DMS 273 (cell line): ENCODE measurements at regions not wholly inside any gene's neighbourhood (a gene's known extent, or its start where the extent isn't known, plus 50 kb on each side); places are given as distances from the start of the nearest gene placed in this dataset.
A peak's percentile ranks its signal among the peaks of the same experiment; 100 is the strongest.

Experiments used
- DNase-seq: peaks from one replicate; lab custom pipeline; 2025; ENCODE audit not compliant: unreplicated experiment; lab: John Stamatoyannopoulos, UW

DNA sequence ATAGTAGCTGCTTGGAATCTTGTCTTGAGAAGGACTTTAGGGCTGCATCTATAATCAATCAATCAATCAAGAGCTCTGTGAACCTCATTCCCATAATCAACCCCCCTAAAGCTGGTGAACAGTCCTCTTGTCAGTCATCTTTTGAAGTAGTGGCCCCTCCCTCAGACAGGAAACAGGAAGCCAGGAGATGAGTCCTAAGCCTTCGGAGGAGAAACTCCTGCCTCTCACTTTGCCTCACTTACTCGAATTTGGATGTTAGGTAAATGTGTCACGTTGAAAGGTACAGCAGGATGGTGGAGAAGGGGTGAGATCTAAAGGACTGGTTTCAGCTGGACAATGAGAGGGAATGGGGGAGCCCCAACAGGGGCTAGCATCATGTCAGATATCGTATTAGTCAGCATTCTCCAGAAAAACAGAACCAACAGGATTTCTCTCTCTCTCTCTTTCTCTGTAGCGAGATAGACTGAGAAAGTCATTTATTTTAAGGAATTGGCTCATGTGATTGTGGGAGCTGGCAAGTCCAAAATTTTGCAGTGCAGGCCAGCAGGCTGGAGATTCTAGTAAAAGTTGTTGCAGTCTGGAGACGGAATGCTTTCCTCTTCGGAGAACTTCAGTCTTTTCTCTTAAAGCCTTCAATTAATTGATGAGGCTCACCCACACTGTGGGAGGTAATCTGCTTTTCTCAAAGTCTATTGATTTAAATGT lies 144.4 kb upstream of the PWP1 start:
- DNase-seq, result no peak

DNA sequence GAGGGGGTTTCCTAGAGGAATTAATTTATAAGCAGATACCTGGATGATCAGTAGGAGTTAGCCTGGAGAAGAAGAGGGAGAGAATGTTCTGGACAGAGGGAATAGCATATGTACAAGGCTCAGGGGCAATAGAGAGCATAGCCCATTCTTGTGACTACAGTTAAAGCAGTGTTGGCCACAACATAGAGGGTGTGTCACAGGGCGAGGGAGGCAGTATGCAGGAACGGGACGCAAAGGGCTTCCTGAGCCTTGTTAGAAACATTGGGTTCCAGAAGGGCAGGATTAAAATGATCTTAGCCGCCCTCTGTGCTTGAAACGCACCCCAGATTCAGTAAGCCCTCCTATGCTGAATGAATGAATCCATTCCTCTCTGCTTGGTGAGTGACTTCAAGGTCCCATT lies 142.2 kb upstream of the PWP1 start:
- no peak for DNase-seq

DNA sequence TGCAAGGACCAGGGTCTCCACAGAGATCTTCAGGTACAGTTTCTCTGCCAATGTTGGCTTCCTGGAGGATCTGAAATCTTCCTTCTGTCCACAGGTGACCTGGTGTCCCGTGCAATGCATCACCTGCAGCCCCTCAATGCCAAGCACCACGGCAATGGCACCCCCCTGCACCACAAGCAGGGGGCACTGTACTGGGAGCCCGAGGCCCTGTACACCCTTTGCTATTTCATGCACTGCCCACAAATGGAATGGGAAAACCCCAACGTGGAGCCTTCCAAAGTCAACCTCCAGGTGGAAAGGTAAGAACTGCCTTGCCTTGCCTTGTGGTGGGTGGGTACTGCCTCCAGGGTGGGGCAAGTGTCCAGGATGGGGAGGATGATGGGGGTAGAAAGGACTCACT lies 141.8 kb upstream of the PWP1 start:
- DNase-seq, result no peak

DNA sequence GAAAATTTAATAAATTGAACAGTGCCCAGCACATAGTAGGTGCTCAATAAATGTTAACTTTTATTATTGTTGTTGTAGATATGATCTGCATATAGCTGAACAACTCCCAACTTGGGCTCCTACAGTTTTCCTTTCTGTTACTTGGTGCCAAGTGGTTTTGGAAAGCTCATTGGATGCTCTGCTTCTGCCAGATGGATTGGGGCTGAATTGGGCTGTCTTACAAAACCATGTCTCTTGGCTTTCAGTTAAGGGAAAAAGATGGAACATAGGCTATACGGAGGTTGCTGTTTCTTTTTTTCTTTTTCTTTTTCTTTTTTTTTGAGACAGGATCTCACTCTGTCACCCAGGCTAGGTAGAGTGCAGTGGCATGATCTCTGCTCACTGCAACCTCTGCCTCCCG lies 140.7 kb upstream of the PWP1 start:
- no peak for DNase-seq

DNA sequence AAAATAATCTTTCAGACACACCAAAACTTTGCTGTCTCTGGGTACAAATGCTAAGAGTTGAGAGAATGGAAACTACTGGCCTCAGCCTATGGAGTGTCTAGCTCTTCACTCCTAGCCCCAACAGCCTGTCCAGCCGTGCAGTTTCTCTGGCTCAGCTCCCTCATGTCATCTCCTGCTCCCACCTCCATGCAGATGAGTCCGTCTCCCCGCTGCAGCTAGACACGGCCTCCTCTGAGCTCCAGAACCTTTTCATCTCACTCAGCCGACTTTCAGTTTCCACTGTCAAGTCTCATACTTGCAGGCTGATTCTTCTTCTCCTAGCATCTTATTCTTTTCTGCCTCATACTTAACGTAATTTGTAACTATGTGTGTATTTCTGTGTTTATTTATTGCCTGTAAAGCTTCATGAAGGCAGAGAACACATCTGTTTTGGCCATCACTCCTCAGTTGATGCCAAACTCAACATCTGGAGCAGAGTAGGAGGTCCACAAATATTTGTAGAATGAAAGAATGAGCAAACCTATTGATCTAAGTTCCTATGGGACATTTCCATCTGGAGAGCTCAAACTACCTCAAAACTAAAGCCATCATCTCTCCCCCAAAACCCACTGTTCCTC lies 139.8 kb upstream of the PWP1 start:
- DNase-seq, result no peak

DNA sequence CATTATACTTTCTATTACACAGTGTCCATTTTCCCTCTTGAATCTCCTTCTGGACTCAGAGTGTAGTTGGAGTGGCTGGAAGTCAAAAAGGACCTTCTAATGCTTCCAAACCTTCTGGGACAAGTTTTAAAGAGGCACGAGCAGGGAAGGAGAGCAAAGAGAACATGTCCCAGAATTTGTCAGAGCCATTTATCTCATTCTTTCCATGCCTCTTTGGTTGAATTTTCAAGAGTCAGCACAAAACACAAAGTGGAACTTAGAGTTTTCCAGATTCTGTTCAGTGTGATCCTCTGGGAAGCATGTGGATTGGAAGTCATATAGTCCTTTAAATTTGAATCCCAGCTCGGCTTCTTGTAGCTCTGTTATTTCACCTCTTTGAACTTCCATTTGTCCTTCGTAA lies 138.2 kb upstream of the PWP1 start:
- no peak for DNase-seq

DNA sequence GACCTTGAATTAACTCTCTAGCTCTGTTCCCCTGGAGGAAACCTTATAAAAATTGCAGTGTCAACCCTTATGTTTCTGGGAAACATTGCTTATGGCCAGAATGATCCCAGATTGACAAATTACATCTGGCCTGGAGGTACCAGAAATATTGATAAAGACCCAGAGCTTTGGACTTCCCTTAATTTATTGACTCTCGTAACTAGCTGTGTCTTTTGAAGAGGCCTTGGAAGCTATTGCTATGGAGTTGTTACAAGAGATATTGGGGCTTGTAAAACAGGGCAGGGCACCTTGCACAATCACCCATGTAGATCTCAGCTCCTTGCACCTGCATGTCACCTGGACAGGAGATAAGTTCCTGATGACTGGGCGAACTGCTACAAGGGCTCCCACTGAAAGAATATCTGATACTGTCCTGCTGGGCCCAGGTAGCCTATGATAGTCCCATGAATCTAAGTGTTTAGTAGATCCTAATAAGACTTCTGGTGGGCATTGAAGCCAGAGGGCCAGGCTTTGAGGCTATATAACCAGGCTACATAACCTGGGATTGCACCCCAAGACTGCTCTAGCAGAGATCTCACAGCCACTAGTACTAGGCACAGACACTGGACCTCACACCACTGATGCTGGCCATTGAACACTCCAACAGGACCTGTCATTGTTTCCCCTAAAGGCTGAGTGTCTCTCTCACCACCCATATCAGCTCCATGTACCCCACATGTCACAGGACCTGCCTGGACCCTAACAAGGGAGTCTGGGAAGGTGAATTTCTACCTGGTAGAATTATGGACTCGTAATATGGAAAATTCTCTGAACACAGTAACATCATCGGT lies 135.7 kb upstream of the PWP1 start:
- DNase-seq, result no peak

DNA sequence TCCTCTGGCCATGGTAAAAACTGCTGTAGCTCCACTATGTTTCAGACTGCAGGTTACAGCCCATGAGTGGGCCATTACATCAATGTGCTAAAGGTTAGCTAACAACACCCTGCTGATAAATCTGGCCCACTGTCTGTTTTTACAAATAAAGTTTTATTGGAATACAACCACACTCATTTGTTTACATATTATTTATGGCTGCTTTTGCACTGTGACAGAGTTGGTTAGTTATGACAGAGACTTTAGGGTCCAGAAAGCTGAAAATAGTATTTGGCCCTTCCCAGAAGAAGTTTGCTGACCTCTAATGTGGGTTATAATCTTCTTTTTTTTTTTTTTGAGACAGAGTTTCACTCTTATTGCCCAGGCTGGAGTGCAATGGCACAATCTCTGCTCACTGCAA lies 134.2 kb upstream of the PWP1 start:
- no peak for DNase-seq

DNA sequence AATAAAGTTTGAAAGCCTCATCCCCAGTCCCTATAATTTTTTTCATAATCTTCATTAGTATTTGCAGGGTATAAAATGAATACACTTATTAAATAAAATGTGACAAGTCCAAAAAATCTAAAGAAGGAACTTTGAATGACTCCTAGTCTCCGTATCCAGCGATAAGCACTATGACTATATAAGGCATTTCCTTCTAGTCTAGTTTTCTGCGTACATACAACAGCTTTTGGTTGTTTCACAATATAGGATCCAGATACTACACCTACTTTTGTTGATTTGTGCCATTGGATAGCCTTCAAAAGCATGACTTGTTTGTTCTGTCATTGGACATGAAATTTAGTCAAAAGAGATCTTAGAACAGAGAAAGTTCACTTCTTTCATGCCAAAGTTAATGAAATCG lies 133.3 kb upstream of the PWP1 start:
- DNase-seq, result no peak

DNA sequence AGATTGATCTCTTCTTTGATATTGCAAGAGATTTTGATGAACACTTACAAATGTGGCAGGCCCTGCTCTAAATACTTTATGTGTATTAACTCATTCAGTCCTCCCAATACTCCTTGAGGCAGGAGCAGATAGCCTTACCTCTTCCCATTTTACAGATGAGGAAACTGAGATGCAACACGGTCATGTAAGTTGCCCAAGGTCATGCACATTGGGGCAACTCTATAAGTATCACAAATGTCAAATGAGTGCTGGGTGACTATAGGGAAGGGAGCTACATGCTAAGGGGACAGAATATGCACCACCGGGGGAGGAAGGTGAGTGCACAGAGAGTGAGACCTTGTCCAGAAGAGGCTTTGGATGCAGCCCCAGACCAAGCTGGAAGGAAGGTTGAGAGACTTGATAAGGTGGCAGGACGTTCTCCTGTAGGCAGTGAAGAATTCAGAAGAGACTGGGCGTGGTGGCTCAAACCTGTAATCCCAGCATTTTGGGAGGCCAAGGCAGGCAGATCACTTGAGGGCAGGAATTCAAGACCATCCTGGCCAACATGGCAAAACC lies 132.3 kb upstream of the PWP1 start:
- no peak for DNase-seq

DNA sequence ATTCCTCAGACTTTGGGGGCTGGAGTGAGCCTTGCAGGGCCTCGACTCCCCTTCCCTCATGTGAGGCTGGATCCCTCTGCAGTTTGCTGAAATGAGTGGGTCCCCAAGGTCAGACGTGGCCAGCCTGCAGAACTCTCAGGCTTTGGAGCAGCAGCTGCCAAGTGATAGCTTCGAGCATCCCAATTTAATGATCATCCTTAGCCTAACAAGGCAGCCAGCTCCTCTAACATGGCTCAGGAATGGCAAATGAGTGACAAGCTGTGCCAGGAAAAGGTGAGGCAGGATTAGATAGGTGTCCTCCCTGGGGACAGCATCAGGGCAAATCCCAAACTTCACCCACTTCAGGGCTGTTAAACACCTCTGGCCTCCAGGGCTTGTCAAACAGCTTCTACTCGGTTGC lies 130.7 kb upstream of the PWP1 start:
- no peak for DNase-seq

DNA sequence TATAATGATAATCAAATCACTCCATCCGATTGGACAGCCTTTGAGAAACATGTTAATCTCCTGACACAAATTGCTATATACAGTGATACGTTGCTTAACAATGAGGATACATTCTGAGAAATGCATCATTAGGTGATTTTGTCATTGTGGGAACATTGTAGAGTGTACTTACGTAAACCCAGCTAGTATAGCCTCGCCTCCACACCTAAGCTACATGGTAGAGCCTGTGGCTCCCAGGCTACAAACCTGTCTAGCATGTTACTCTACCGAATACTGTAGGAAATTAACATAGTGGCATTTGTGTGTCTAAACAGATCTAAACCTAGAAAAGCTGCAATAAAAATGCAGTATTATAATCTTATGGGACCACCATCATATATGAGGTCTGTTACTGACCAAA lies 128.6 kb upstream of the PWP1 start:
- DNase-seq, result no peak

DNA sequence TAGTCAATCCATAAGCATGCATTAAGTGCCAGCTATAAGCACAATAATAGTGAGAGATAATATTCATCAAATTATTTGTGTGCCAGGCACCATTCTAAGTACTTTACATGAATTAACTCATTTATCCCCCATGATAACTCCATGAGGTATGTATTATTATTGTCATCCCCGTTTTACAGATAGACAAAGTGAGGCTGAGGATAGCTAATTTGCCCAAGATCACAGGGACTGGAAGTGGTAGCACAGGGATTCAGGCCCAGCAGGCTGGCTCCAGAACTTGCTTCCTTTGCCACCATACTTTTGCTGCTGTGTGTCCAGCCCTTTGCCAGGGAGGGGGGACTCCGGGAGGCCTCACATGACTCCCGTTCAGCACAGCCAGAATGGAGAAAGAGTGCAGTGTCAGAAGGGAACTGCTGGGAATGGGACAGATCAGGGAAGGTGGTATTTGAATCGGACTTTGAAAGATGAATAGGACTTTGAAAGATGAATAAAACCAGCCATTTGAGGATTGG lies 128.0 kb upstream of the PWP1 start:
- DNase-seq, result no peak

DNA sequence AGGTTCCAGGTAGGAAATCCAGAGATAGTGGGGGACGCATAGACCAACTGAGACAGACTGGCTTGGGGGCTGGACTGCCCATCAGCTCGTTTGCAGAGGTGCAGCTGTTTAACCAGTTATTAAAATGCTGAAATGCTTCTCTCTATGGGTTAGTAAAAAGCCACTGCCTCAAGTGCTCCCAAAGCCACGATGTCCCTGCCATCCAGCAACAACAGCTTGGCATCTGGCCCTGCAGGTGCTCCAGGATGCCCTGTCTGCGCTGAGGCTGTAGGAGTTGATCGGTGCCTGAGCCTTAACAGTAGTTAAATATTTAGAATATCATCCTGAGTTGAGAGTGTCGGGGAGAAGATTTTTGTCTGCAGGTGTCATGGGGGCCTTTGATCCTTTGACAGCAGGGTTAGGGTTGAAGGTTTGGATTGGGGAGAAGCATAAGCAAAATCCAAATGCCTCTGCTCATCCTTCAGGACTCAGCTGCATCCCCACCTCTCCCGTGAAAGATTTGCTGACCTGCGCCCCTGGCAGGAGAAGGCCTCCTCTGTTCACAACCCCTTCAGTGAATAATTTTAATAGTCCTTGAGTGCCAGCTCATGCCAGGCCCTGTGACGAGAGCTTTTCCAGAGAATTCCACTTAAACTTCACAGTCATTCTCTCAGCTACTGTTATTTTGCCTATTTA lies 127.3 kb upstream of the PWP1 start:
- no peak for DNase-seq

DNA sequence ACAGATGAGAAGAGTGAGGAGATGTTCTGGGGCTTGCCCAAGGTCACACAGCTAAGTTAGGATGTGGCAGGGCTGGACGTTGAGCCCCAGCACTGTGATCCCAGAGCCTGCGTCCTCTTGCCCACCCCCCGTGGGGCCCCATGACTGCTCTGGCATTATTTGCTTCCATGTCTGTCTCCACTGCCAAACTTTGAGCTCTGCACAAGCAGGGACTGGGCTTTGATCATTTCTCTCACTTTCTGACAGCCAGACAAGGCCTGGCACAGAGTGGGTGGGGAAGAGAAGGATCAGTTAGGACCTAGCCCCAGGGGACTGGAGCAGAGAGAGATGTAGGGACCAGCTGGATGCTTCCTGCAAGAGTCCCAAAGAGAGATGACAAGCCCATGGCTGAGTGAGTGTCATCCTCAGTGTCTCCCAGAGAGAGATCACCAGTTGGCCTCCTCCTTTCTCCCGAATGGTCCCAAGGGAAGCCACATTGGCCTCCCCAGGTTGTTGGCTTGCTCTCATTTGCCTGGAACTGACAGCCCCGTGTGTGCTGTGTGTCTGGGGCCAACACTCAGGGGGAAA lies 126.7 kb upstream of the PWP1 start:
- DNase-seq, result no peak

DNA sequence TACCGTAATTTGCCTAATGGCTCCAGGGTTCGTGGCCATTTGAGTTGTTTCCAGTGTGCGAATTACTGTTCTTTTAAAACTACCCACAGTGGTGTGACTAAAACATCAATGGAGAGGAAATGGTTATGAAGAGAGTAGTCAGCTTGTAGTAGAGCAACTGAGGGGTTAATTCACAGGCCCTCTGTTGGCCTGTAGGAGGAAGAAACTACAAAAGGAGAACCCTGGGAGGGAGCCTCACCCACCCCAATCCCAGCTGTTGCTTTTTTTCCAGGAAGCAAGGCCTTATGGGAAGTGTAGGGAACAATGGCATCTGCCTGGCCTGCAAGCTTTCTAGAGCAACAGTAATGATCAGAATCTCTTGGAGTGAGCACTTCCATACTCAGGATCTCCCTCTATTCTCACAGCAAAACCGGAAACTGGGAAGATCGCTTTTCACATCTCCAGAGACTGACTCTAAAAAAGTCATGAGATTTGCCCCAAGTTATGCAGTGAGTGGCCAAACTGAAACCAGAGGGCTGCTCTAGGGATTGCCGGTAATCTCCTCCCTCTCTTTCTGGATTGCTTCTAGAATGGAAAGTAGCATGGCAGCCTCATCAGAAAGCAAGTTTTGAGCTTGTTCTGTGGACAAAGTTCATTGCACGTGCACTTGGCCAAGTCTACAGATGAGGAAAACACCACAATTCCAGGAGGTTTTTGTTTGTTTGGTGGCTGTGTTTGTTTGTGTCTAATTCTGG lies 125.3 kb upstream of the PWP1 start:
- peak; percentile 59 for DNase-seq

DNA sequence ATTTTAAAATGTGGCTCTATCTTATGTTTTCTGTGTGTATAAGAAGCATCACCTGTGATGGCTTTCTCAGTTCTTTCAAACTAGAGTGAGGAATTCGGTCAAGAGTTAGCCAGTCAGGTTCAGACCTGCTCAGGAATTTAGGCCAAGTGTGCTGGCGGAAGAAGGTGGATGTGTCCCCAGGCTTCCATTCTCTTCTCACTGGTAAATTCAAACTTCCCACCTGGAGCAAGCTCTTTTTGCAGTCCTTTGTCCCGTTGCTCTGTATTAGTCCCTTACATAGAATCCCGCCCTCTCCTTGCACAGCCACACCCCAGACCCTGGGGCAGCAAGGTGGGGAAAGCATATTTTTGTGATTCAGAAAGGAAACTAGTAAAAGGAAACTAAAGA lies 124.7 kb upstream of the PWP1 start:
- DNase-seq, result no peak

DNA sequence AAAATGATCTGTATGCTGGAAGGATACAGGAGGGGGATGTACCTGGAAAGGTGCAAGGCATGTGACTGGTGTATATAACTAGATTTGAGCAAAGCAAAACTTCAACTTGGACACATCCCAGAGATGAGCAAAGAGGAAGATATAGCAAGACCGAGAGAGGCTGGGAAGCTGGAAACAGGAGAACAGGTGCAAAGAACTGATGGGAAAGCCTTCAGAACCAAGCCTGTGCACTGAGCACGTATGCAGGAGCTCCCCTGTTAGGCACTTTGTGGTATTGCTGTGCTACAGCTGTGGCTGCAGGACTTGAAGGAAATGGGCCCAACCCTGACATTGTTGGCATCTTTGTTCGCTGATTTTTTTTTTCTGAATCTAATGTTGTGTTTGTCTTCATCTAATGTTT lies 120.7 kb upstream of the PWP1 start:
- DNase-seq, result peak; percentile 34

DNA sequence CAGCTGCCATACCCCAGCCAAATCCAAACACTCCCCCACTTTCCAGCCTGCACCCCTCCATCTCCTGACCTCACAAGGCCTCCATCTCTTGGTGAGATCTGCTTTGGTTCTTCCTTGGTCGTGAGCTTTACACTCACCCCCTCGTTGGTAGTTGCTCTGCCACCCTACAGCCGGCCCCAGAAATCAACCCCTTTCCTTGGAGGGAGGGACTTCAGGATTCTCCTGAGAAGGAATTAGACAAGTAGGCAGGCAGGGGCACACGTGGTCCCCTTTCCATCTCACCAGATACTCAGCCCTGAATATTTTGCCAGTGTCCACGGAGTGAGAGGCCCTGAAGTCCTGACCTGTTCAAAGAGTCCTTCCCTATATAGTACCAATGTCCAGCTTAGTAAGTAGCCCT lies 120.0 kb upstream of the PWP1 start:
- no peak for DNase-seq

DNA sequence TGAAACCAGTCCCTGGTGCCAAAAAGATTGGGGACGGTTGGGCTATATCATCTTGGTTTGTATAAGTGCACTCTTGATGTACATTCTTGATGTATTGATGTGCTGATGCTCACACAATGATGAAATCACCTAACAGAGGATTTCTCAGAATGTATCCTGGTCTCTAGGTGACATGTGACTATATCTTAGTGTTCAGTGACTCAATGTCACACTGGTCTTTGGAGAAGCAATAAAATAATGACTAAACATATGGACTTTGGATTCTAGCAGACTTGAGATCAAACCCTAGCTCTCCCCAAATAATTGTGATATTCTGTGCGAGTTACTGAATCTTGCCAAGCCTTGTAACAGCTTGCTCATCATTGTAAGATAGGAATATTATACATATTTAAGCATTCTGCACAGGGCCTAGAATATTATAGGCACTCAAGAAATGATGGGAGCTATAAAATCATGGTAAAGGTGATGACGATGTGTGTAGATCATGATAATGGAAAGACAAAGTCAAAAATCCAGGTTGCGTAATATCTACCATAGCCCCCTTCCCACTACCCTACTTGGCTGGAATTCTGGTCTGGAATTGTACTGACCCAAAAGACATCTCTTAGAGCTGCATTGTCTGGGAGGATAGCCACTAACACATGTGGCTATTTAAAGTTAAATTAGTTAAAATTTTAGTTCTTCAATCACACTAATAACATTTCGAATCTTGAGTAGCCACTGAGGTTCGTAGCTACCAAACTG lies 117.6 kb upstream of the PWP1 start:
- no peak for DNase-seq
